Sigmoid colon (tissue), 4 donors: ENCODE measurements at regions not wholly inside any gene's neighbourhood (a gene's known extent, or its start where the extent isn't known, plus 50 kb on each side); places are given as distances from the start of the nearest gene placed in this dataset.

Experiments used
- CTCF ChIP-seq, 4 experiments: fragments of 450-650 bp in 3 of 4; fragments of 200-600 bp in 1 of 4; IDR thresholded peaks; one replicate each; pipeline ENCODE4 v1.5.1; 2016 to 2019; ENCODE audit warnings: antibody characterized with exemption in 4 of 4, mild to moderate bottlenecking in 3 of 4, moderate library complexity in 2 of 4
- EP300 ChIP-seq, 4 donors: sonication (generic); formaldehyde crosslinking; IDR thresholded peaks; one replicate each; pipeline ENCODE4 v1.6.1; 2017; ENCODE audit warnings: antibody characterized with exemption in 4 of 4
- POLR2A ChIP-seq, 2 donors: fragments of 450-650 bp; IDR thresholded peaks; one replicate each; pipeline ENCODE4 v1.6.1; 2016; ENCODE audit warnings: antibody characterized with exemption in 2 of 2, mild to moderate bottlenecking in 2 of 2, moderate library complexity in 2 of 2
- POLR2AphosphoS5 ChIP-seq, 4 donors: sonication (generic); formaldehyde crosslinking; IDR thresholded peaks; one replicate each; pipeline ENCODE4 v1.6.1; 2017; ENCODE audit warnings: antibody characterized with exemption in 4 of 4

GRCh38 chr2:122741403-122741802, 986.0 kb downstream of the TSN start:
- no peak for TF ChIP-seq POLR2A (IDR thresholded peaks at IDR 0.05)
- TF ChIP-seq CTCF (IDR thresholded peaks at IDR 0.05): no peak
- TF ChIP-seq EP300 (IDR thresholded peaks at IDR 0.05): no peak
- TF ChIP-seq POLR2AphosphoS5 (IDR thresholded peaks at IDR 0.05): no peak
